KMS-11 (cell line): ENCODE measurements at regions not wholly inside any gene's neighbourhood (a gene's known extent, or its start where the extent isn't known, plus 50 kb on each side); places are given as distances from the start of the nearest gene placed in this dataset.
A peak's percentile ranks its signal among the peaks of the same experiment; 100 is the strongest.
"Not testable (repeated sequence)": the region's sequence is repeated elsewhere in the genome, so short reads cannot be mapped to it uniquely, and the experiment has no call there.

Experiments used
- H2AFZ ChIP-seq: fragments of 200-600 bp; sonication (generic); 2 replicates; pipeline ENCODE4 v1.6.1; 2016; ENCODE audit warnings: antibody characterized with exemption, mixed run types, low read depth
- H3K27ac ChIP-seq: fragments of 200-600 bp; sonication (generic); 2 replicates; pipeline ENCODE4 v1.6.1; 2016; ENCODE audit warnings: mild to moderate bottlenecking, mixed run types
- H3K27me3 ChIP-seq: fragments of 200-600 bp; sonication (generic); 2 replicates; pipeline ENCODE4 v1.6.1; 2017; ENCODE audit warnings: mild to moderate bottlenecking, low read depth, mixed run types, moderate library complexity; ENCODE audit not compliant: insufficient read depth
- H3K36me3 ChIP-seq: fragments of 200-600 bp; sonication (generic); 2 replicates; pipeline ENCODE4 v1.6.1; 2017; ENCODE audit warnings: mild to moderate bottlenecking, mixed run types; ENCODE audit not compliant: insufficient read depth
- H3K4me1 ChIP-seq: fragments of 200-600 bp; sonication (generic); 2 replicates; pipeline ENCODE4 v1.6.1; 2016; ENCODE audit warnings: mild to moderate bottlenecking, low read depth, mixed run types; ENCODE audit not compliant: poor library complexity, severe bottlenecking
- H3K4me2 ChIP-seq: fragments of 200-600 bp; sonication (generic); 2 replicates; pipeline ENCODE4 v1.7.0; 2016; ENCODE audit warnings: mild to moderate bottlenecking, mixed run types
- H3K4me3 ChIP-seq: fragments of 200-600 bp; sonication (generic); IDR thresholded peaks from 2 replicates; pipeline ENCODE4 v1.6.1; 2017; ENCODE audit warnings: low read depth, low read length, mixed read lengths; ENCODE audit not compliant: insufficient read depth
- H3K79me2 ChIP-seq: fragments of 200-600 bp; sonication (generic); 2 replicates; pipeline ENCODE4 v1.6.1; 2016; ENCODE audit warnings: low read depth, mixed run types; ENCODE audit not compliant: insufficient read depth
- H3K9ac ChIP-seq: fragments of 200-600 bp; sonication (generic); 2 replicates; pipeline ENCODE4 v1.6.1; 2016; ENCODE audit warnings: mild to moderate bottlenecking, mixed run types
- H4K20me1 ChIP-seq: fragments of 200-600 bp; sonication (generic); 2 replicates; pipeline ENCODE4 v1.6.1; 2016; ENCODE audit warnings: mild to moderate bottlenecking, mixed run types; ENCODE audit not compliant: insufficient read depth
- TF ChIP-seq, protein P1 (sequence below): fragments of 200-600 bp; sonication (generic); conservative IDR thresholded peaks from 2 replicates; pipeline ENCODE4 v1.6.1; 2017; ENCODE audit warnings: low read depth, mild to moderate bottlenecking, antibody characterized with exemption, low read length, moderate library complexity, mixed read lengths

DNA sequence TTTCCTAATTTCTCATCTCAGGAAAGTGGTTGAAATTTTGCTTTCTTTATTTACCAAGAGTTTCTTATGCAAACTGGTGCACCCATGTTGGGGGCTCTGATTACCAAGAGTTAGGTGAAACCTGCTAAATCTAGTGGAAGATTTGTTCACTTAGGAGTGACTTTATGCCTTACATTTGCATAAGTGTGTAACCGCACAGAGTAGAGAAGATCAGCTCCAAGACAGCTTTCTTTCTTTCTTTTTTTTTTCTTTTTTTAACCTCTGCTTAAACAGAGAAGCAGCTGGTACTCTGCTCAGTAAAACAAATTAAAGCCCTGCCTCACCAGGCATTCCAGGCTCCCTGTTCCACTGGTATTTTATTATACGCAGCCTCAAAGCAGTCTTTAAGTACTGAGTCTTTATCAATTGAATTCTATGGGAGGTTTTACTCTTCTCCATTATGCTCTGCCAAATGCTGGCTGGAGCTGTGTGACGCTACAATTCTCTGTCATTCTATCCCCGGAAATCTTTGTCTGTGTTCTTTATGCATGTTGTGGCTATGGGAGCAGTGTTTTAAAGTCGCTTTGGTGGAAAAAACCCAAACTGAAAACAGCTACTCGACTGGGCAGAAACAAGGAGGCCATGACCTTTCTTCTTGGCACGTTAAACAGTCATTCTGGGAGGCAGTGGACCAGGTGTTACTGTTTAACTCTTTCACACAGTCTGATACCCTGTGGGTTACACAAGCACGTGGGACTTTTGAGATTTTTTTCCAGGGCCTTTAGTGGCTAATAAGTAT is 55.2 kb upstream of the GBE1 start:
- Histone ChIP-seq H3K9ac (peak overlapping the region; percentile 32; the same call in 1 of the 2 replicates), H3K79me2 (no peaks in the 10 kb centered on the region), H4K20me1 (no peaks in the 10 kb centered on the region), H3K36me3 (no peaks in the 10 kb centered on the region), H3K27me3 (no peaks in the 10 kb centered on the region), H3K4me1 (peaks cover 25% of the 10 kb centered on the region), H3K4me3 (no peak overlapping the region), H3K4me2 (peak overlapping the region; percentile 68), H2AFZ (peak overlapping the region; percentile 18), H3K27ac (peak overlapping the region; percentile 65)
- TF ChIP-seq, protein P1, sequence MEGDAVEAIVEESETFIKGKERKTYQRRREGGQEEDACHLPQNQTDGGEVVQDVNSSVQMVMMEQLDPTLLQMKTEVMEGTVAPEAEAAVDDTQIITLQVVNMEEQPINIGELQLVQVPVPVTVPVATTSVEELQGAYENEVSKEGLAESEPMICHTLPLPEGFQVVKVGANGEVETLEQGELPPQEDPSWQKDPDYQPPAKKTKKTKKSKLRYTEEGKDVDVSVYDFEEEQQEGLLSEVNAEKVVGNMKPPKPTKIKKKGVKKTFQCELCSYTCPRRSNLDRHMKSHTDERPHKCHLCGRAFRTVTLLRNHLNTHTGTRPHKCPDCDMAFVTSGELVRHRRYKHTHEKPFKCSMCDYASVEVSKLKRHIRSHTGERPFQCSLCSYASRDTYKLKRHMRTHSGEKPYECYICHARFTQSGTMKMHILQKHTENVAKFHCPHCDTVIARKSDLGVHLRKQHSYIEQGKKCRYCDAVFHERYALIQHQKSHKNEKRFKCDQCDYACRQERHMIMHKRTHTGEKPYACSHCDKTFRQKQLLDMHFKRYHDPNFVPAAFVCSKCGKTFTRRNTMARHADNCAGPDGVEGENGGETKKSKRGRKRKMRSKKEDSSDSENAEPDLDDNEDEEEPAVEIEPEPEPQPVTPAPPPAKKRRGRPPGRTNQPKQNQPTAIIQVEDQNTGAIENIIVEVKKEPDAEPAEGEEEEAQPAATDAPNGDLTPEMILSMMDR: no peak

DNA sequence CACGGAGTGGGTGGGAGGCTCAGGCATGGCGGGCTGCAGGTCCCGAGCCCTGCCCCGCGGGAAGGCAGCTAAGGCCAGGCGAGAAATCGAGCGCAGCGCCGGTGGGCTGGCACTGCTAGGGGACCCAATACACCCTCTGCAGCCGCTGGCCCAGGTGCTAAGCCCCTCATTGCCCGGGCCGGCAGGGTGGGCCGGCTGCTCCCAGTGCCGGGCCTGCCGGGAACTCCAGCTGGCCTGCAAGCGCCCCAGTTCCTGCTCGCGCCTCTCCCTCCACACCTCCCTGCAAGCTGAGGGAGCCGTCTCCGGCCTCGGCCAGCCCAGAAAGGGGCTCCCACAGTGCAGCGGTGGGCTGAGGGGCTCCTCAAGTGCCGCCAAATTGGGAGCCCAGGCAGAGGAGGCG is 50.7 kb upstream of the GBE1 start:
- H3K27me3 ChIP-seq, H3K79me2 ChIP-seq, H2AFZ ChIP-seq, H3K9ac ChIP-seq, H3K27ac ChIP-seq, H3K4me2 ChIP-seq, H4K20me1 ChIP-seq, H3K4me3 ChIP-seq, H3K36me3 ChIP-seq: not testable (repeated sequence)
- H3K4me1 ChIP-seq: peaks cover 14% of the 10 kb centered on the region
